ENCODE measurements at regions not wholly inside any gene's neighbourhood (a gene's known extent, or its start where the extent isn't known, plus 50 kb on each side); places are given as distances from the start of the nearest gene placed in this dataset.

- no peak for TF ChIP-seq CTCF (conservative IDR thresholded peaks at IDR 0.05)
- no peak overlapping the region for H3K27ac ChIP-seq
These were observed 70.4 kb upstream of the DTNA start for GRCh38 chr18:34639687-34640086.

- TF ChIP-seq CTCF (conservative IDR thresholded peaks at IDR 0.05) = no peak
- no peak overlapping the region for H3K27ac ChIP-seq
These were observed 69.8 kb upstream of the DTNA start for GRCh38 chr18:34640276-34640675.

- H3K27ac ChIP-seq = no peak overlapping the region
- TF ChIP-seq CTCF (conservative IDR thresholded peaks at IDR 0.05) = no peak
These were observed 66.1 kb upstream of the DTNA start for GRCh38 chr18:34643989-34644388.

- no peak overlapping the region for H3K27ac ChIP-seq
- TF ChIP-seq CTCF (conservative IDR thresholded peaks at IDR 0.05) = no peak
These were observed 62.8 kb upstream of the DTNA start for GRCh38 chr18:34647251-34647650.

GRCh38 chr18:34648269-34648985, 61.7 kb upstream of the DTNA start:
- no peak overlapping the region for H3K27ac ChIP-seq
- no peak for TF ChIP-seq CTCF (conservative IDR thresholded peaks at IDR 0.05)

- TF ChIP-seq CTCF (conservative IDR thresholded peaks at IDR 0.05) = no peak
- no peak overlapping the region for H3K27ac ChIP-seq
These were observed 61.0 kb upstream of the DTNA start for GRCh38 chr18:34649080-34649479.

GRCh38 chr18:34650121-34650545, 60.0 kb upstream of the DTNA start:
- no peak for TF ChIP-seq CTCF (conservative IDR thresholded peaks at IDR 0.05)
- no peak overlapping the region for H3K27ac ChIP-seq

All from VCaP (cell line).